OCI-LY1 (cell line): ENCODE measurements at regions not wholly inside any gene's neighbourhood (a gene's known extent, or its start where the extent isn't known, plus 50 kb on each side); places are given as distances from the start of the nearest gene placed in this dataset.

Source experiments
- EZH2 ChIP-seq: fragments of 200-600 bp; sonication (generic), shearing (Covaris generic); IDR thresholded peaks from 2 replicates; pipeline ENCODE4 v1.8.0; 2017; ENCODE audit warnings: borderline replicate concordance, mixed run types, mild to moderate bottlenecking, antibody characterized with exemption, low read length, moderate library complexity, mixed read lengths
- TF ChIP-seq, protein P1 (sequence below): fragments of 200-600 bp; sonication (generic), shearing (Covaris generic); IDR thresholded peaks from 2 replicates; pipeline ENCODE4 v1.5.1; 2017; ENCODE audit warnings: mild to moderate bottlenecking, antibody characterized with exemption, low read length, moderate library complexity, mixed read lengths

DNA sequence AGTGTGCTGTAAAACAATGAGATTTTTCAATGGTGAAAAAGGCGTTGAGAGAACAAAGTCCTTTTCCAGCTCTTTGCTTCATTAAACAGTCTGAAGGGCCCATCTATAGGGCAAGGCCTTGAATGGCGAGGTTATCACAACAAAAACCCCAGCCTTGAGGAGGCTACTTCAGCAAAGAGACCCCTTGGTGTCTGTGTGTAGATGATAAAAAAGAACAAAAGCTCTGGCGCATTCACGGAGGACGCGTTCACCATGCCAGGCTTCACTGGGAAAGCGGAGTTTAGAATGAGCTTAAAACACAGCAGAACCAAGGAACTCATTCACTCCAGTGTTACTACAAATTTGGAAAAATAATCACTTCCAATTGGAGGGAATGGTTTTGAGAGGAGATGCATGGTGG is 530.0 kb upstream of the ARGLU1 start:
- TF ChIP-seq, protein P1, sequence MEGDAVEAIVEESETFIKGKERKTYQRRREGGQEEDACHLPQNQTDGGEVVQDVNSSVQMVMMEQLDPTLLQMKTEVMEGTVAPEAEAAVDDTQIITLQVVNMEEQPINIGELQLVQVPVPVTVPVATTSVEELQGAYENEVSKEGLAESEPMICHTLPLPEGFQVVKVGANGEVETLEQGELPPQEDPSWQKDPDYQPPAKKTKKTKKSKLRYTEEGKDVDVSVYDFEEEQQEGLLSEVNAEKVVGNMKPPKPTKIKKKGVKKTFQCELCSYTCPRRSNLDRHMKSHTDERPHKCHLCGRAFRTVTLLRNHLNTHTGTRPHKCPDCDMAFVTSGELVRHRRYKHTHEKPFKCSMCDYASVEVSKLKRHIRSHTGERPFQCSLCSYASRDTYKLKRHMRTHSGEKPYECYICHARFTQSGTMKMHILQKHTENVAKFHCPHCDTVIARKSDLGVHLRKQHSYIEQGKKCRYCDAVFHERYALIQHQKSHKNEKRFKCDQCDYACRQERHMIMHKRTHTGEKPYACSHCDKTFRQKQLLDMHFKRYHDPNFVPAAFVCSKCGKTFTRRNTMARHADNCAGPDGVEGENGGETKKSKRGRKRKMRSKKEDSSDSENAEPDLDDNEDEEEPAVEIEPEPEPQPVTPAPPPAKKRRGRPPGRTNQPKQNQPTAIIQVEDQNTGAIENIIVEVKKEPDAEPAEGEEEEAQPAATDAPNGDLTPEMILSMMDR, result no peak
- no peak for TF ChIP-seq EZH2
